Astrocyte (in vitro differentiated cells and primary cell): ENCODE measurements at regions not wholly inside any gene's neighbourhood (a gene's known extent, or its start where the extent isn't known, plus 50 kb on each side); places are given as distances from the start of the nearest gene placed in this dataset.

Source experiments
- DNase-seq: peaks from one replicate; pipeline ENCODE4 v3.0.0-alpha.2; 2010; ENCODE audit warnings: low read depth
- FAIRE-seq: peaks from 2 replicates; lab custom pipeline; 2011; peaks lifted over from hg19 to GRCh38; lab: Jason Lieb, UNC
- H2AFZ ChIP-seq: 2 replicates; pipeline ENCODE4 v1.6.0; 2012; ENCODE audit warnings: low read depth, low read length, inconsistent platforms
- H3K27ac ChIP-seq: 2 replicates; pipeline ENCODE4 v1.5.1; 2011; ENCODE audit warnings: low read depth, low read length, inconsistent platforms
- H3K27me3 ChIP-seq: 2 replicates; pipeline ENCODE4 v1.6.0; 2011; ENCODE audit warnings: low read length, inconsistent platforms; ENCODE audit not compliant: insufficient read depth
- H3K36me3 ChIP-seq: 2 replicates; pipeline ENCODE4 v1.5.1; 2011; ENCODE audit warnings: low read length, inconsistent platforms; ENCODE audit not compliant: insufficient read depth
- H3K4me1 ChIP-seq: 2 replicates; pipeline ENCODE4 v1.5.1; 2011; ENCODE audit warnings: low read length, inconsistent platforms; ENCODE audit not compliant: insufficient read depth
- H3K4me2 ChIP-seq: 2 replicates; pipeline ENCODE4 v1.6.0; 2012; ENCODE audit warnings: low read length, inconsistent platforms
- H3K4me3 ChIP-seq: 2 replicates; pipeline ENCODE4 v1.5.1; 2011; ENCODE audit warnings: low read depth, mild to moderate bottlenecking, low read length, inconsistent platforms; ENCODE audit not compliant: insufficient read depth
- H3K79me2 ChIP-seq: 2 replicates; pipeline ENCODE4 v1.6.0; 2012; ENCODE audit warnings: mild to moderate bottlenecking, low read length, inconsistent platforms; ENCODE audit not compliant: insufficient read depth
- H3K9ac ChIP-seq: 2 replicates; pipeline ENCODE4 v1.6.0; 2012; ENCODE audit warnings: mild to moderate bottlenecking, low read length, inconsistent platforms
- H3K9me3 ChIP-seq: 2 replicates; pipeline ENCODE4 v1.5.1; 2012; ENCODE audit warnings: low read depth, mild to moderate bottlenecking, low read length, inconsistent platforms; ENCODE audit not compliant: insufficient read depth
- H4K20me1 ChIP-seq: 2 replicates; pipeline ENCODE4 v1.6.0; 2012; ENCODE audit warnings: low read length, inconsistent platforms; ENCODE audit not compliant: insufficient read depth
- H3K27ac Mint-ChIP-seq: one replicate; pipeline ENCODE4 v1.8.0; 2021; ENCODE audit warnings: mild to moderate bottlenecking, mixed read lengths; ENCODE audit not compliant: unreplicated experiment
- H3K27me3 Mint-ChIP-seq: one replicate; pipeline ENCODE4 v1.8.0; 2021; ENCODE audit warnings: low read depth, mixed read lengths; ENCODE audit not compliant: unreplicated experiment
- H3K36me3 Mint-ChIP-seq: one replicate; pipeline ENCODE4 v1.8.0; 2021; ENCODE audit warnings: low read depth, mixed read lengths; ENCODE audit not compliant: unreplicated experiment
- H3K4me1 Mint-ChIP-seq: one replicate; pipeline ENCODE4 v1.8.0; 2021; ENCODE audit warnings: low read depth, mixed read lengths; ENCODE audit not compliant: unreplicated experiment
- H3K4me3 Mint-ChIP-seq: one replicate; pipeline ENCODE4 v1.8.0; 2021; ENCODE audit warnings: mild to moderate bottlenecking, moderate library complexity, mixed read lengths; ENCODE audit not compliant: unreplicated experiment
- H3K9me3 Mint-ChIP-seq: one replicate; pipeline ENCODE4 v1.8.0; 2021; ENCODE audit warnings: mild to moderate bottlenecking, mixed read lengths; ENCODE audit not compliant: unreplicated experiment
- CTCF ChIP-seq: IDR thresholded peaks from 2 replicates; pipeline ENCODE4 v1.5.1; 2011; ENCODE audit warnings: low read depth, mild to moderate bottlenecking, inconsistent platforms, low read length, moderate library complexity; ENCODE audit not compliant: insufficient read depth
- EZH2 ChIP-seq: IDR thresholded peaks from 2 replicates; pipeline ENCODE4 v1.6.1; 2012; ENCODE audit warnings: mild to moderate bottlenecking, low read length, inconsistent platforms; ENCODE audit not compliant: insufficient read depth

GRCh38 chr14:104387022-104388010 is 192.2 kb upstream of the C14orf180 start:
- H3K4me3 ChIP-seq = no peak overlapping the region
- H3K27ac Mint-ChIP-seq = no peak overlapping the region
- H3K4me2 ChIP-seq = no peak overlapping the region
- H2AFZ ChIP-seq = no peak overlapping the region
- H3K27ac ChIP-seq = no peak overlapping the region
- no peak overlapping the region for H3K9ac ChIP-seq
- peaks cover 8% of the 10 kb centered on the region for H3K27me3 ChIP-seq
- no peak overlapping the region for H3K4me3 Mint-ChIP-seq
- H3K9me3 ChIP-seq = no peaks in the 10 kb centered on the region
- H3K27me3 Mint-ChIP-seq = peaks cover 33% of the 10 kb centered on the region
- H3K4me1 ChIP-seq = no peaks in the 10 kb centered on the region
- no peaks in the 10 kb centered on the region for H3K9me3 Mint-ChIP-seq
- H3K36me3 ChIP-seq = no peaks in the 10 kb centered on the region
- H3K79me2 ChIP-seq = no peaks in the 10 kb centered on the region
- H3K36me3 Mint-ChIP-seq = no peaks in the 10 kb centered on the region
- no peak for TF ChIP-seq CTCF
- TF ChIP-seq EZH2 = no peak
- FAIRE-seq (no peak), DNase-seq (no peak)
- no peaks in the 10 kb centered on the region for H4K20me1 ChIP-seq
- H3K4me1 Mint-ChIP-seq = no peaks in the 10 kb centered on the region

DNA sequence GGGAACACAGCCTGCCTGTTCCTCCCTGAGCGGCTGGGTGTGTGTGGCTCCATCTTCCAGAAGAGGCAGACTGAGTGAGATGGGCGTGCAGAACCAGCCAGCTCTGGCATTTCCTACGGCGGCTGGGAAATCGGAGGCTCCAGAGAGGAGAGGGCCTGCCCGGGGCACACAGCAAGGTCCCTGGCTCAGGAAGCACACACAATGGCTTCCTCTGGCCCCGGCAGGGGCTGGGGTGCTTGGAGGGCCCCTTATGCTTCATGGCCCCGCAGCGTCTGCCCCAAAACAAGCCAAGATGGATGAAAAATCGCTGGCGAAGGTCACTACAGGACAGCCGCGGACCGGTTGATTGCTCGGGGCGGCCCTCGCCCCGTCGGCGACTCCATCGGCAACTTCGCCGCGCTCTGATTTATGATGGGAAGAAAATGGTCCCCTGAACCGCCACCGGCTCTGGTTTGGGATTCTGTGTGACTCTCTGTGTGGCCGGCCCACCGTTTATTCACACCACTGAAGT is 191.5 kb upstream of the C14orf180 start:
- no peak overlapping the region for H2AFZ ChIP-seq
- Mint-ChIP-seq H3K27me3 (peaks cover 32% of the 10 kb centered on the region), H3K27ac (no peak overlapping the region), H3K4me1 (no peaks in the 10 kb centered on the region), H3K9me3 (no peaks in the 10 kb centered on the region), H3K36me3 (no peaks in the 10 kb centered on the region), H3K4me3 (no peak overlapping the region)
- no peak overlapping the region for H3K4me3 ChIP-seq
- H3K9ac ChIP-seq = no peak overlapping the region
- FAIRE-seq (no peak), DNase-seq (no peak)
- no peaks in the 10 kb centered on the region for H3K9me3 ChIP-seq
- no peaks in the 10 kb centered on the region for H3K4me1 ChIP-seq
- no peak overlapping the region for H3K4me2 ChIP-seq
- no peaks in the 10 kb centered on the region for H3K79me2 ChIP-seq
- no peak for TF ChIP-seq CTCF
- no peak for TF ChIP-seq EZH2
- no peaks in the 10 kb centered on the region for H4K20me1 ChIP-seq
- H3K27me3 ChIP-seq = peaks cover 8% of the 10 kb centered on the region
- no peaks in the 10 kb centered on the region for H3K36me3 ChIP-seq
- H3K27ac ChIP-seq = no peak overlapping the region
